Loucy (cell line): ENCODE measurements at regions not wholly inside any gene's neighbourhood (a gene's known extent, or its start where the extent isn't known, plus 50 kb on each side); places are given as distances from the start of the nearest gene placed in this dataset.

Experiments
- H2AFZ ChIP-seq: fragments of 200-600 bp; sonication (generic); 2 replicates; pipeline ENCODE4 v1.6.0; 2016; ENCODE audit warnings: antibody characterized with exemption, mild to moderate bottlenecking, low read length, moderate library complexity
- H3F3A ChIP-seq: fragments of 200-600 bp; 2 replicates; pipeline ENCODE4 v1.6.0; 2016; ENCODE audit warnings: antibody characterized with exemption, low read depth, mild to moderate bottlenecking
- H3K27me3 ChIP-seq: fragments of 200-600 bp; sonication (generic); 2 replicates; pipeline ENCODE4 v1.6.1; 2014; ENCODE audit warnings: low read length, mild to moderate bottlenecking; ENCODE audit not compliant: insufficient read depth, poor library complexity, severe bottlenecking
- H3K36me3 ChIP-seq: fragments of 200-600 bp; sonication (generic); 2 replicates; pipeline ENCODE4 v1.6.1; 2016; ENCODE audit warnings: low read length; ENCODE audit not compliant: insufficient read depth
- H3K4me1 ChIP-seq: fragments of 200-600 bp; sonication (generic); 2 replicates; pipeline ENCODE4 v1.5.1; 2014; ENCODE audit warnings: low read length, mild to moderate bottlenecking; ENCODE audit not compliant: insufficient read depth, poor library complexity, severe bottlenecking
- H3K4me2 ChIP-seq: fragments of 200-600 bp; sonication (generic); 2 replicates; pipeline ENCODE4 v1.6.0; 2014; ENCODE audit warnings: antibody characterized with exemption, low read length, low read depth, mild to moderate bottlenecking; ENCODE audit not compliant: poor library complexity, severe bottlenecking
- H3K4me3 ChIP-seq: fragments of 200-600 bp; sonication (generic); 2 replicates; pipeline ENCODE4 v1.5.1; 2014; ENCODE audit warnings: low read length, mild to moderate bottlenecking, mixed read lengths; ENCODE audit not compliant: poor library complexity, severe bottlenecking
- H3K79me2 ChIP-seq: fragments of 200-600 bp; sonication (generic); 2 replicates; pipeline ENCODE4 v1.6.1; 2014; ENCODE audit warnings: low read length; ENCODE audit not compliant: insufficient read depth
- H3K9ac ChIP-seq: fragments of 200-600 bp; sonication (generic); 2 replicates; pipeline ENCODE4 v1.6.0; 2014; ENCODE audit warnings: mild to moderate bottlenecking, low read depth, low read length, moderate library complexity; ENCODE audit not compliant: poor library complexity, severe bottlenecking
- H3K9me2 ChIP-seq: fragments of 200-600 bp; sonication (generic); replicated peaks from 2 replicates; pipeline ENCODE4 v1.6.1; 2016; ENCODE audit warnings: low read depth, low read length, mixed read lengths
- H3K9me3 ChIP-seq: fragments of 200-600 bp; sonication (generic); 2 replicates; pipeline ENCODE4 v1.6.1; 2014; ENCODE audit warnings: mild to moderate bottlenecking, antibody characterized with exemption, low read length, low read depth; ENCODE audit not compliant: insufficient read depth
- H4K20me1 ChIP-seq: fragments of 200-600 bp; sonication (generic); 2 replicates; pipeline ENCODE4 v1.6.0; 2014; ENCODE audit warnings: antibody characterized with exemption, low read length, mild to moderate bottlenecking; ENCODE audit not compliant: insufficient read depth, poor library complexity, severe bottlenecking
- CTCF ChIP-seq: fragments of 200-600 bp; sonication (generic); conservative IDR thresholded peaks from 2 replicates; pipeline ENCODE4 v1.5.1; 2014; ENCODE audit warnings: mild to moderate bottlenecking, antibody characterized with exemption, low read length
- EZH2phosphoT487 ChIP-seq: fragments of 200-600 bp; IDR thresholded peaks from 2 replicates; pipeline ENCODE4 v1.6.1; 2018; ENCODE audit warnings: antibody characterized with exemption, mild to moderate bottlenecking, moderate library complexity, borderline replicate concordance

- Histone ChIP-seq H4K20me1 (no peaks in the 10 kb centered on the region), H3K9me2 (no peaks in the 10 kb centered on the region), H3K4me3 (no peak overlapping the region), H3F3A (no peaks in the 10 kb centered on the region), H3K4me2 (no peak overlapping the region), H3K27me3 (no peaks in the 10 kb centered on the region), H3K79me2 (no peaks in the 10 kb centered on the region), H3K9ac (no peak overlapping the region), H3K9me3 (no peaks in the 10 kb centered on the region), H3K4me1 (no peaks in the 10 kb centered on the region), H2AFZ (no peak overlapping the region), H3K36me3 (no peaks in the 10 kb centered on the region)
- TF ChIP-seq CTCF (no peak), EZH2phosphoT487 (no peak)
These were observed 334.4 kb upstream of the PCDH18 start for GRCh38 chr4:137866671-137867070.

- no peak overlapping the region for H3K4me2 ChIP-seq
- H3K4me3 ChIP-seq = no peak overlapping the region
- TF ChIP-seq CTCF (peak; percentile 56; the same call in 1 of the 2 replicates), EZH2phosphoT487 (no peak)
- H3K9me2 ChIP-seq = no peaks in the 10 kb centered on the region
- H3K4me1 ChIP-seq = no peaks in the 10 kb centered on the region
- no peaks in the 10 kb centered on the region for H3K36me3 ChIP-seq
- no peaks in the 10 kb centered on the region for H3K9me3 ChIP-seq
- no peak overlapping the region for H3K9ac ChIP-seq
- H3K79me2 ChIP-seq = no peaks in the 10 kb centered on the region
- no peaks in the 10 kb centered on the region for H4K20me1 ChIP-seq
- no peaks in the 10 kb centered on the region for H3F3A ChIP-seq
- peak overlapping the region; percentile 32; the same call in 1 of the 2 replicates for H2AFZ ChIP-seq
- H3K27me3 ChIP-seq = no peaks in the 10 kb centered on the region
These were observed 329.4 kb upstream of the PCDH18 start for GRCh38 chr4:137861682-137862081.

GRCh38 chr4:137853424-137853823 is 321.1 kb upstream of the PCDH18 start:
- H3K36me3 ChIP-seq = no peaks in the 10 kb centered on the region
- no peaks in the 10 kb centered on the region for H3K9me2 ChIP-seq
- H3K9me3 ChIP-seq = no peaks in the 10 kb centered on the region
- no peaks in the 10 kb centered on the region for H3K27me3 ChIP-seq
- no peak overlapping the region for H3K9ac ChIP-seq
- no peak overlapping the region for H3K4me3 ChIP-seq
- no peaks in the 10 kb centered on the region for H4K20me1 ChIP-seq
- no peaks in the 10 kb centered on the region for H3F3A ChIP-seq
- no peaks in the 10 kb centered on the region for H3K79me2 ChIP-seq
- no peak overlapping the region for H3K4me2 ChIP-seq
- no peak overlapping the region for H2AFZ ChIP-seq
- H3K4me1 ChIP-seq = no peaks in the 10 kb centered on the region
- TF ChIP-seq EZH2phosphoT487 (no peak), CTCF (no peak)
